Liver (tissue), 3 donors: ENCODE measurements at regions not wholly inside any gene's neighbourhood (a gene's known extent, or its start where the extent isn't known, plus 50 kb on each side); places are given as distances from the start of the nearest gene placed in this dataset.
"Not testable (repeated sequence)": the region's sequence is repeated elsewhere in the genome, so short reads cannot be mapped to it uniquely, and the experiment has no call there.

ENCODE experiments used
- ATF3 ChIP-seq: IDR thresholded peaks from 2 replicates; pipeline ENCODE4 v1.6.1; 2016; ENCODE audit warnings: antibody characterized with exemption
- EGR1 ChIP-seq, 2 donors: IDR thresholded peaks; 2 replicates each; pipeline ENCODE4 v1.6.1; 2016 to 2018; ENCODE audit warnings: antibody characterized with exemption in 2 of 2, low read depth in 2 of 2
- JUND ChIP-seq, 2 donors: IDR thresholded peaks; 2 replicates each; pipeline ENCODE4 v1.6.1; 2016; ENCODE audit warnings: antibody characterized with exemption in 2 of 2
- RAD21 ChIP-seq, 2 donors: IDR thresholded peaks; 2 replicates each; pipeline ENCODE4 v1.6.1; 2016; ENCODE audit warnings: antibody characterized with exemption in 2 of 2, mild to moderate bottlenecking in 2 of 2
- REST ChIP-seq: IDR thresholded peaks from 2 replicates; pipeline ENCODE4 v1.6.1; 2016; ENCODE audit warnings: antibody characterized with exemption, mild to moderate bottlenecking
- RXRA ChIP-seq, 2 donors: IDR thresholded peaks; 2 replicates each; pipeline ENCODE4 v1.6.1; 2017 to 2018; ENCODE audit warnings: antibody characterized with exemption in 2 of 2, mild to moderate bottlenecking in 1 of 2
- SP1 ChIP-seq: IDR thresholded peaks from 2 replicates; pipeline ENCODE4 v1.6.1; 2018; ENCODE audit warnings: antibody characterized with exemption, mild to moderate bottlenecking
- TAF1 ChIP-seq: conservative IDR thresholded peaks from 2 replicates; pipeline ENCODE4 v1.6.1; 2016; ENCODE audit warnings: antibody characterized with exemption, mild to moderate bottlenecking
- YY1 ChIP-seq: IDR thresholded peaks from 2 replicates; pipeline ENCODE4 v1.6.1; 2016; ENCODE audit warnings: antibody characterized with exemption, mild to moderate bottlenecking
- ZBTB33 ChIP-seq: IDR thresholded peaks from 2 replicates; pipeline ENCODE4 v1.6.1; 2016; ENCODE audit warnings: antibody characterized with exemption
- TF ChIP-seq, protein P1 (sequence below): fragments of 150-350 bp; IDR thresholded peaks from 2 replicates; pipeline ENCODE4 v1.5.1; 2017; ENCODE audit warnings: improper control_type of control experiment, low read depth, low read length; ENCODE audit not compliant: missing input control
- TF ChIP-seq, protein P2 (sequence below): IDR thresholded peaks from 2 replicates; pipeline ENCODE4 v1.6.1; 2016; ENCODE audit warnings: antibody characterized with exemption
- donor health status: healthy.
- donor health status: healthy.

GRCh38 chr13:30548046-30548445 lies 69.7 kb upstream of the USPL1 start:
- TF ChIP-seq, protein P1, sequence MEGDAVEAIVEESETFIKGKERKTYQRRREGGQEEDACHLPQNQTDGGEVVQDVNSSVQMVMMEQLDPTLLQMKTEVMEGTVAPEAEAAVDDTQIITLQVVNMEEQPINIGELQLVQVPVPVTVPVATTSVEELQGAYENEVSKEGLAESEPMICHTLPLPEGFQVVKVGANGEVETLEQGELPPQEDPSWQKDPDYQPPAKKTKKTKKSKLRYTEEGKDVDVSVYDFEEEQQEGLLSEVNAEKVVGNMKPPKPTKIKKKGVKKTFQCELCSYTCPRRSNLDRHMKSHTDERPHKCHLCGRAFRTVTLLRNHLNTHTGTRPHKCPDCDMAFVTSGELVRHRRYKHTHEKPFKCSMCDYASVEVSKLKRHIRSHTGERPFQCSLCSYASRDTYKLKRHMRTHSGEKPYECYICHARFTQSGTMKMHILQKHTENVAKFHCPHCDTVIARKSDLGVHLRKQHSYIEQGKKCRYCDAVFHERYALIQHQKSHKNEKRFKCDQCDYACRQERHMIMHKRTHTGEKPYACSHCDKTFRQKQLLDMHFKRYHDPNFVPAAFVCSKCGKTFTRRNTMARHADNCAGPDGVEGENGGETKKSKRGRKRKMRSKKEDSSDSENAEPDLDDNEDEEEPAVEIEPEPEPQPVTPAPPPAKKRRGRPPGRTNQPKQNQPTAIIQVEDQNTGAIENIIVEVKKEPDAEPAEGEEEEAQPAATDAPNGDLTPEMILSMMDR: not testable (repeated sequence)
- TF ChIP-seq YY1; RAD21 (IDR thresholded peaks at IDR 0.05); ZBTB33; TAF1; REST; ATF3; SP1; JUND (IDR thresholded peaks at IDR 0.05); EGR1 (IDR thresholded peaks at IDR 0.05; ENCODE audit: low read depth in 2 of 2); RXRA (IDR thresholded peaks at IDR 0.05): not testable (repeated sequence)
- TF ChIP-seq, protein P2, sequence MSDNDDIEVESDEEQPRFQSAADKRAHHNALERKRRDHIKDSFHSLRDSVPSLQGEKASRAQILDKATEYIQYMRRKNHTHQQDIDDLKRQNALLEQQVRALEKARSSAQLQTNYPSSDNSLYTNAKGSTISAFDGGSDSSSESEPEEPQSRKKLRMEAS: not testable (repeated sequence)
